ENCODE measurements at regions not wholly inside any gene's neighbourhood (a gene's known extent, or its start where the extent isn't known, plus 50 kb on each side); places are given as distances from the start of the nearest gene placed in this dataset.
"Not testable (repeated sequence)": the region's sequence is repeated elsewhere in the genome, so short reads cannot be mapped to it uniquely, and the experiment has no call there.

DNA sequence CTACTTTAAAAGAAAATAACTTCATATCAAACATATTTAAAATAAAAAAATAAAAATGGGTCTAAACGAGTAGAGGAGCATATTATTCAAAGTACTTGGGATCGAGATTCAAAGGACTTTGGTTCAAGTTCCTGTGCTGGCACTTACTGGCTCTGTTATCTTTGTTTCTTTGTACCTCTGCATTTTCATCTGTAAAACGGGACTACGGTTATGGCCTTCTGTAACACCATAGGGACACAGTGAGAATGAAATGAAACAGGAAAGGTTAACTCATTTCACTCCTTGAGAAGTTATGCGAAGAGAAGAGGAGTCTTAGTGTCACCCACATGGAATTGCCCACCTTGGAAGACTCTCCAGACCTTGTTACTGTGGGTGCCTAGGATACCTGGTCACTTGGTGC, 379.1 kb upstream of the CCL2 start:
- Histone ChIP-seq H3K9me3 (ENCODE audit: control insufficient read depth in 1 of 2, low read length in 2 of 2) (no peaks in the 10 kb centered on the region), H3K4me1 (ENCODE audit: insufficient read depth, low read length) (no peaks in the 10 kb centered on the region), H3K27ac (ENCODE audit: low read depth, low read length) (no peak overlapping the region), H3K4me3 (ENCODE audit: low read length in 2 of 2) (no peak overlapping the region), H3K27me3 (ENCODE audit: insufficient read depth, low read length) (no peaks in the 10 kb centered on the region), H3K36me3 (ENCODE audit: insufficient read depth, low read length) (no peaks in the 10 kb centered on the region)
- H3K36me3 Mint-ChIP-seq: no peaks in the 10 kb centered on the region
- no peaks in the 10 kb centered on the region for H3K4me1 Mint-ChIP-seq
- CTCF ChIA-PET (ENCODE audit: partially characterized antibody): no interaction called here
- H3K9me3 Mint-ChIP-seq: peaks cover 0 to 4% (median 0%) of the 10 kb centered on the region in 8 donors
- no peak overlapping the region for H3K4me3 Mint-ChIP-seq
- no peak overlapping the region for H3K27ac Mint-ChIP-seq
- POLR2A ChIA-PET (ENCODE audit: partially characterized antibody): no interaction called here
- intact Hi-C loops (cut with micrococcal nuclease): no loop called here
- no peak for DNase-seq
- peaks cover 8 to 18% of the 10 kb centered on the region in 2 donors for H3K27me3 Mint-ChIP-seq

DNA sequence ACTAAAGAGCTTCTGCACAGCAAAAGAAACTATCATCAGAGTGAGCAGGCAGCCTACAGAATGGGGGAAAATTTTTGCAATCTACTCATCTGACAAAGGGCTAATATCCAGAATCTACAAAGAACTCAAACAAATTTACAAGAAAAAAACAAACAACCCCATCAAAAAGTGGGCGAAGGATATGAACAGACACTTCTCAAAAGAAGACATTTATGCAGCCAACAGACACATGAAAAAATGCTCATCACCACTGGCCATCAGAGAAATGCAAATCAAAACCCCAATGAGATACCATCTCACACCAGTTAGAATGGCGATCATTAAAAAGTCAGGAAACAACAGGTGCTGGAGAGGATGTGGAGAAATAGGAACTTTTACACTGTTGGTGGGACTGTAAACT, 372.8 kb upstream of the CCL2 start:
- H3K4me1 ChIP-seq (ENCODE audit: insufficient read depth, low read length); intact Hi-C loops (cut with micrococcal nuclease); H3K27me3 Mint-ChIP-seq; H3K9me3 Mint-ChIP-seq; H3K4me1 Mint-ChIP-seq; H3K4me3 Mint-ChIP-seq; CTCF ChIA-PET (ENCODE audit: partially characterized antibody); POLR2A ChIA-PET (ENCODE audit: partially characterized antibody); H3K27ac ChIP-seq (ENCODE audit: low read depth, low read length); H3K9me3 ChIP-seq (ENCODE audit: control insufficient read depth in 1 of 2, low read length in 2 of 2); DNase-seq; H3K36me3 ChIP-seq (ENCODE audit: insufficient read depth, low read length); H3K36me3 Mint-ChIP-seq; H3K27ac Mint-ChIP-seq; H3K27me3 ChIP-seq (ENCODE audit: insufficient read depth, low read length); H3K4me3 ChIP-seq (ENCODE audit: low read length in 2 of 2): not testable (repeated sequence)

DNA sequence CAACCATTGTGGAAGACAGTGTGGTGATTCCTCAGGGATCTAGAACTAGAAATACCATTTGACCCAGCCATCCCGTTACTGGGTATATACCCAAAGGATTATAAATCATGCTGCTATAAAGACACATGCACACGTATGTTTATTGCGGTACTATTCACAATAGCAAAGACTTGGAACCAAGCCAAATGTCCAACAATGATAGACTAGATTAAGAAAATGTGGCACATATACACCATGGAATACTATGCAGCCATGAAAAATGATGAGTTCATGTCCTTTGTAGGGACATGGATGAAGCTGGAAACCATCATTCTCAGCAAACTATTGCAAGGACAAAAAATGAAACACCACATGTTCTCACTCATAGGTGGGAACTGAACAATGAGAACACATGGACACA, 372.4 kb upstream of the CCL2 start:
- DNase-seq; H3K36me3 Mint-ChIP-seq; H3K4me1 ChIP-seq (ENCODE audit: insufficient read depth, low read length); H3K27ac ChIP-seq (ENCODE audit: low read depth, low read length); H3K27me3 Mint-ChIP-seq; intact Hi-C loops (cut with micrococcal nuclease); H3K9me3 ChIP-seq (ENCODE audit: control insufficient read depth in 1 of 2, low read length in 2 of 2); CTCF ChIA-PET (ENCODE audit: partially characterized antibody); H3K4me3 ChIP-seq (ENCODE audit: low read length in 2 of 2); H3K4me1 Mint-ChIP-seq; H3K4me3 Mint-ChIP-seq; POLR2A ChIA-PET (ENCODE audit: partially characterized antibody); H3K27me3 ChIP-seq (ENCODE audit: insufficient read depth, low read length); H3K36me3 ChIP-seq (ENCODE audit: insufficient read depth, low read length); H3K9me3 Mint-ChIP-seq; H3K27ac Mint-ChIP-seq: not testable (repeated sequence)

DNA sequence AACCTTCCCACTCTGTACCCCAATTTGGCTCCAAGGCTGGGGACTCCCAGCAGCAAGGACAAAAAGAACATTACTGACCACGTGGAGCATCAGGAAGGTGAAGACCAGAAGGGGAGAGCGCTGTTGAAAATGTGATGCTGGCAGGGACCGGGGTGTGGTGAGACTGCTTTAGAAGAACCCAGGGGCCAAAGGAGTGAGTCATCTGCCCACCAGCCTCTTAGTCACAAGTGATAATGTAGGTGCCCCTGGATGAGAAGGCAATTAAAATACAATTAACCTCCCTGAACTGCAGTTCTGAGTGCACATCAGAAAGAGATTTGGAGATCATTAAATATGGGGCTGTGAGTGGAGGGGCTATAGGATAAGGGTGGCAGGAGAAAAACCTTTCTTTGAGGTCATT, 366.6 kb upstream of the CCL2 start:
- peaks cover 0 to 4% (median under 1%) of the 10 kb centered on the region in 8 donors for H3K9me3 Mint-ChIP-seq
- ChIA-PET CTCF (ENCODE audit: partially characterized antibody) (no interaction called here), POLR2A (ENCODE audit: partially characterized antibody) (no interaction called here)
- H3K27ac ChIP-seq (ENCODE audit: low read depth, low read length): no peak overlapping the region
- H3K4me3 Mint-ChIP-seq: no peak overlapping the region
- peaks cover 3 to 6% of the 10 kb centered on the region in 2 donors for H3K27me3 Mint-ChIP-seq
- no peak overlapping the region for H3K4me3 ChIP-seq (ENCODE audit: low read length in 2 of 2)
- H3K36me3 ChIP-seq (ENCODE audit: insufficient read depth, low read length): no peaks in the 10 kb centered on the region
- intact Hi-C loops (cut with micrococcal nuclease): no loop called here
- no peaks in the 10 kb centered on the region for H3K9me3 ChIP-seq (ENCODE audit: control insufficient read depth in 1 of 2, low read length in 2 of 2)
- H3K27ac Mint-ChIP-seq: no peak overlapping the region
- no peaks in the 10 kb centered on the region for H3K27me3 ChIP-seq (ENCODE audit: insufficient read depth, low read length)
- H3K4me1 ChIP-seq (ENCODE audit: insufficient read depth, low read length): no peaks in the 10 kb centered on the region
- DNase-seq: no peak
- no peaks in the 10 kb centered on the region for H3K36me3 Mint-ChIP-seq
- no peaks in the 10 kb centered on the region for H3K4me1 Mint-ChIP-seq

DNA sequence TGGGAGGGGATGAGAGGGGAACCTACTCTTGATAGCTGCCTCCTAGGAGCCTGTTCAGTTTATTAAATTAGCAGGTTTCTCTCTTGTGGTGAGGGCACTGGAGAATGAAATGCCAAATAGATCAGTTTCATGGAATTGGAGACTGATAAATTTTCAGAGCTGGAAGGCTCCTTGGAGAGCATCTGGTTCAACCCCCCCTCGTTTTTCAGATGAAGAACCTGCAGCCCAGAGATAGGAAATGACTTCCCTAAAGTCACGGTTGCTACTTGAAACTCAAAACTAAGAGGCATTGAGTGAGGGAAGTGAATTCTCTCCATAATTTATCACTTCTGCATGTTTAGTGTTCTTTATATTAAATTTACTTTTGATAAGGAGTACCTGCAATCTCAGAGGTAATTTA, 366.0 kb upstream of the CCL2 start:
- no peak overlapping the region for H3K27ac ChIP-seq (ENCODE audit: low read depth, low read length)
- intact Hi-C loops (cut with micrococcal nuclease): no loop called here
- H3K4me1 ChIP-seq (ENCODE audit: insufficient read depth, low read length): no peaks in the 10 kb centered on the region
- no peak overlapping the region for H3K4me3 Mint-ChIP-seq
- no peak for DNase-seq
- H3K9me3 Mint-ChIP-seq: peaks cover 0 to 2% (median 0%) of the 10 kb centered on the region in 8 donors
- H3K36me3 Mint-ChIP-seq: no peaks in the 10 kb centered on the region
- no peak overlapping the region for H3K4me3 ChIP-seq (ENCODE audit: low read length in 2 of 2)
- POLR2A ChIA-PET (ENCODE audit: partially characterized antibody): no interaction called here
- no peaks in the 10 kb centered on the region for H3K36me3 ChIP-seq (ENCODE audit: insufficient read depth, low read length)
- no peak overlapping the region for H3K27ac Mint-ChIP-seq
- no peaks in the 10 kb centered on the region for H3K4me1 Mint-ChIP-seq
- no peaks in the 10 kb centered on the region for H3K27me3 ChIP-seq (ENCODE audit: insufficient read depth, low read length)
- peaks cover 3 to 6% of the 10 kb centered on the region in 2 donors for H3K27me3 Mint-ChIP-seq
- CTCF ChIA-PET (ENCODE audit: partially characterized antibody): no interaction called here
- no peaks in the 10 kb centered on the region for H3K9me3 ChIP-seq (ENCODE audit: control insufficient read depth in 1 of 2, low read length in 2 of 2)

DNA sequence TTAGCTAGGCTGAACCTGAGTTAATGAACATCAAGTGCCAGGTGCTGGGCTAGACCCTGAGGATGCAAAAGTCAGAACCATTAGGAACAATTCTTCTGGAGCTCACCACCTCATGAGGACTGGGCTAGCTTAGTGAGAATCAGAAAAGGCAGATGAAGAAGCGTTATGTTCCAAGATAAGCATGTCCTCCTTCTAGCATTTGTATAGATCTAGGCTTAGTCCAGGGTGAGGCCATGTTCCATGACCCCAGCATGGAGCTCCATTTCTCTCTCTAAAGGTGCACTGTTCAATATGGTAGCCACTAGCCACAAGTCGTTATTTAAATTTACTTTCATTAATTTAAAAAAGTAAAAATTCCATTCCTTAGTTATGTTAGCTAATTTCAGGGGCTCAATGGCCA, 365.3 kb upstream of the CCL2 start:
- POLR2A ChIA-PET (ENCODE audit: partially characterized antibody): no interaction called here
- Mint-ChIP-seq H3K4me3 (no peak overlapping the region), H3K27me3 (peaks cover 3 to 9% of the 10 kb centered on the region in 2 donors), H3K9me3 (no peaks in the 10 kb centered on the region), H3K4me1 (no peaks in the 10 kb centered on the region), H3K27ac (no peak overlapping the region), H3K36me3 (no peaks in the 10 kb centered on the region)
- DNase-seq: no peak
- Histone ChIP-seq H3K9me3 (ENCODE audit: control insufficient read depth in 1 of 2, low read length in 2 of 2) (no peaks in the 10 kb centered on the region), H3K27me3 (ENCODE audit: insufficient read depth, low read length) (no peaks in the 10 kb centered on the region), H3K4me1 (ENCODE audit: insufficient read depth, low read length) (no peaks in the 10 kb centered on the region), H3K4me3 (ENCODE audit: low read length in 2 of 2) (no peak overlapping the region), H3K27ac (ENCODE audit: low read depth, low read length) (no peak overlapping the region), H3K36me3 (ENCODE audit: insufficient read depth, low read length) (no peaks in the 10 kb centered on the region)
- CTCF ChIA-PET (ENCODE audit: partially characterized antibody): no interaction called here
- intact Hi-C loops (cut with micrococcal nuclease): no loop called here

DNA sequence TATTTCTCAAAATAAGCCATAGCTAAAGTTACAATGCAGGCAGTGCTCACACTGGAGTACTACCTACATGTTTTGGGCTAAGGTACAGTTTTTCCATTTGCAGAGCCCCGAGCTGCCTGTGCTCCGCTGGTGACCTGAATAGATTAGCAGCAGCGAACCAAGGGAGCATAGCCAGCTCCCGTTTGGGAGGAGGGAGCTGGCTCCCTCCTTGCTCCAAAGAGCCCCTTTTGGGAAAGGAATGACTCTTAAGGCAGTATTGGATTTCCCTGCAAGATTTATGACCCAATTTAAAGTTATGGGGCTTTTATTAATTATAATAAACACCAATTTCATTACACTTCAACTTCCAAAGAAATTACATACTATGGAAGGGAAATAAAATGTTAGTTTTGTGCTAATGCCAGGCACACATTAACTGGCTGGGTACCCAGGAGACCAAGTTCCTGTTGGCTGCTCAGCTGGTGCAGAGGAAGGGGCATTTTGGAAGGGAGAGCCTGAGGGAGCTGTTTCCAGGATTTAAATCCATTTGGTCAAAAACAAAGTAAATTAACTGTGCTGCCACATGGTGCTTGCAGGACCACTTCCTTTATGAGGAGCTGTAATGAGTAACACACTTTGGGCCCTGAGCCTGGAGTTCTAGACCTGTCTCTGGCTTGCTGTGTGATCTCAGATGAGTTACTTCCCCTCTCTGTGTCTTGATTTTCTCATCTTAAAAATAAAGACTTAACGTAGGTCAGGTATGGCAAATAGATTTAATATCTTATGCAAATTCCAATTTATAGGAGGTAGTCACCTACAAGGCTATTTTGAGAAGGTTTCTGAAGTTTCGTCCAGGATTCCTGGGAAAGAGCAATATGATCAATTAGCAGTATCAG, 362.1 kb upstream of the CCL2 start:
- intact Hi-C loops (cut with micrococcal nuclease): no loop called here
- Histone ChIP-seq H3K27ac (ENCODE audit: low read depth, low read length) (no peak overlapping the region), H3K4me3 (ENCODE audit: low read length in 2 of 2) (no peak overlapping the region), H3K4me1 (ENCODE audit: insufficient read depth, low read length) (no peaks in the 10 kb centered on the region), H3K27me3 (ENCODE audit: insufficient read depth, low read length) (no peaks in the 10 kb centered on the region), H3K9me3 (ENCODE audit: control insufficient read depth in 1 of 2, low read length in 2 of 2) (no peaks in the 10 kb centered on the region), H3K36me3 (ENCODE audit: insufficient read depth, low read length) (no peaks in the 10 kb centered on the region)
- no peak overlapping the region for H3K27ac Mint-ChIP-seq
- no peak for DNase-seq
- H3K4me1 Mint-ChIP-seq: no peaks in the 10 kb centered on the region
- no peaks in the 10 kb centered on the region for H3K9me3 Mint-ChIP-seq
- no peaks in the 10 kb centered on the region for H3K36me3 Mint-ChIP-seq
- peaks cover 0 to 7% of the 10 kb centered on the region in 2 donors for H3K27me3 Mint-ChIP-seq
- ChIA-PET CTCF (ENCODE audit: partially characterized antibody) (no interaction called here), POLR2A (ENCODE audit: partially characterized antibody) (no interaction called here)
- no peak overlapping the region for H3K4me3 Mint-ChIP-seq

DNA sequence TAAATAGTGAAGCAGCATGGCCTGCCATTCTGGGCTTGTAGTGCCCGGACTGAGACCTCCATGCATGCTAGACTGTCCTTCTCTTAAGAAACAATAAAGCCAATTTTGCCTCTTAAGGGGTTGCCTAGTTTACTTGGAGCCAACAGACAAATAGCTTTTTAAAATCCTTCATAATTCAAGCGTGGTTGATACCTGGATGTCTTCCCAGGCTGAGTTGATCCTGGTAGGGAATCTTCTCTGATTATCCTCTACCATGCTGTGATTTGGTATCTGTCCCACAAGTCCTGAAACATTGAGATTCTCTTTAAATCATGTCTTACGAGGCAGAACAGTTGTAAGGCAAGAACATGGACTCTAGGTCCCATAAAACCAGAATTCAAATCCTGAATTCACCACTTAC, 359.6 kb upstream of the CCL2 start:
- H3K4me1 ChIP-seq (ENCODE audit: insufficient read depth, low read length): no peaks in the 10 kb centered on the region
- H3K36me3 ChIP-seq (ENCODE audit: insufficient read depth, low read length): no peaks in the 10 kb centered on the region
- H3K9me3 Mint-ChIP-seq: no peaks in the 10 kb centered on the region
- H3K27ac ChIP-seq (ENCODE audit: low read depth, low read length): no peak overlapping the region
- intact Hi-C loops (cut with micrococcal nuclease): no loop called here
- H3K27me3 Mint-ChIP-seq: peaks cover 2 to 6% of the 10 kb centered on the region in 2 donors
- ChIA-PET CTCF (ENCODE audit: partially characterized antibody) (no interaction called here), POLR2A (ENCODE audit: partially characterized antibody) (no interaction called here)
- H3K27ac Mint-ChIP-seq: no peak overlapping the region
- H3K36me3 Mint-ChIP-seq: no peaks in the 10 kb centered on the region
- H3K9me3 ChIP-seq (ENCODE audit: control insufficient read depth in 1 of 2, low read length in 2 of 2): no peaks in the 10 kb centered on the region
- H3K4me3 ChIP-seq (ENCODE audit: low read length in 2 of 2): no peak overlapping the region
- H3K4me3 Mint-ChIP-seq: no peak overlapping the region
- no peaks in the 10 kb centered on the region for H3K4me1 Mint-ChIP-seq
- DNase-seq: no peak
- no peaks in the 10 kb centered on the region for H3K27me3 ChIP-seq (ENCODE audit: insufficient read depth, low read length)

Measured in CD4-positive, alpha-beta memory T cell (primary cell).